ENCODE measurements at regions not wholly inside any gene's neighbourhood (a gene's known extent, or its start where the extent isn't known, plus 50 kb on each side); places are given as distances from the start of the nearest gene placed in this dataset.

DNA sequence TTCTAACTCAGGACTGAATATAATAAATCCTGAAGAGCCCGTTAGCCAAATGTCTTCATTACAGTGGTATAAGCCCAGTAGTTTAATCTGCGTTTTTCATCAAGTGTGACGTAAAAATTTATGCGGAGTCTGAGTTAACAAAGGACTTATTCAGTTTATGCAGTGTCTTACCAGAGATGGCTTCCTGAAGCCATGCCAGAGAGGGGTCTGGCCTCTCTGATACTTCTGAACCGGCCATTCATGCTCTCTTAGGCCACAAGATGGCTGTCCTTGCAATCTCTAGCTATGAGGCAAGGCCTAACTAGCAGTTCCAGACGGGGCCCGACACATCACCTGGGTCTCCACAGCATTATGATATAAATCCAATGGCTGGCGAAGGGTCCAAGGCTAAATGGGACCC is 101.4 kb downstream of the TEX35 start:
- TF ChIP-seq POLR2AphosphoS5 (IDR thresholded peaks at IDR 0.05) = no peak
- TF ChIP-seq POLR2A (IDR thresholded peaks at IDR 0.05; ENCODE audit: low read depth) = no peak
- TF ChIP-seq, protein P1, sequence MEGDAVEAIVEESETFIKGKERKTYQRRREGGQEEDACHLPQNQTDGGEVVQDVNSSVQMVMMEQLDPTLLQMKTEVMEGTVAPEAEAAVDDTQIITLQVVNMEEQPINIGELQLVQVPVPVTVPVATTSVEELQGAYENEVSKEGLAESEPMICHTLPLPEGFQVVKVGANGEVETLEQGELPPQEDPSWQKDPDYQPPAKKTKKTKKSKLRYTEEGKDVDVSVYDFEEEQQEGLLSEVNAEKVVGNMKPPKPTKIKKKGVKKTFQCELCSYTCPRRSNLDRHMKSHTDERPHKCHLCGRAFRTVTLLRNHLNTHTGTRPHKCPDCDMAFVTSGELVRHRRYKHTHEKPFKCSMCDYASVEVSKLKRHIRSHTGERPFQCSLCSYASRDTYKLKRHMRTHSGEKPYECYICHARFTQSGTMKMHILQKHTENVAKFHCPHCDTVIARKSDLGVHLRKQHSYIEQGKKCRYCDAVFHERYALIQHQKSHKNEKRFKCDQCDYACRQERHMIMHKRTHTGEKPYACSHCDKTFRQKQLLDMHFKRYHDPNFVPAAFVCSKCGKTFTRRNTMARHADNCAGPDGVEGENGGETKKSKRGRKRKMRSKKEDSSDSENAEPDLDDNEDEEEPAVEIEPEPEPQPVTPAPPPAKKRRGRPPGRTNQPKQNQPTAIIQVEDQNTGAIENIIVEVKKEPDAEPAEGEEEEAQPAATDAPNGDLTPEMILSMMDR (IDR thresholded peaks at IDR 0.05) = no peak
- TF ChIP-seq EP300 (IDR thresholded peaks at IDR 0.05) = no peak

Measured in esophagus muscularis mucosa (tissue), 4 donors.